ENCODE measurements at regions not wholly inside any gene's neighbourhood (a gene's known extent, or its start where the extent isn't known, plus 50 kb on each side); places are given as distances from the start of the nearest gene placed in this dataset.

- no peak overlapping the region for H3K4me3 Mint-ChIP-seq
These were observed 482.0 kb downstream of the SATB2 start for GRCh38 chr2:198975779-198976178.

GRCh38 chr2:198973785-198974184, 484.0 kb downstream of the SATB2 start:
- H3K36me3 Mint-ChIP-seq (ENCODE audit: low read depth) = no peaks in the 10 kb centered on the region
- peaks cover 15% of the 10 kb centered on the region for H3K9me3 Mint-ChIP-seq
- no peaks in the 10 kb centered on the region for H3K27me3 Mint-ChIP-seq (ENCODE audit: low read depth)
- no peak overlapping the region for H3K27ac Mint-ChIP-seq
- TF ChIP-seq, protein P1, sequence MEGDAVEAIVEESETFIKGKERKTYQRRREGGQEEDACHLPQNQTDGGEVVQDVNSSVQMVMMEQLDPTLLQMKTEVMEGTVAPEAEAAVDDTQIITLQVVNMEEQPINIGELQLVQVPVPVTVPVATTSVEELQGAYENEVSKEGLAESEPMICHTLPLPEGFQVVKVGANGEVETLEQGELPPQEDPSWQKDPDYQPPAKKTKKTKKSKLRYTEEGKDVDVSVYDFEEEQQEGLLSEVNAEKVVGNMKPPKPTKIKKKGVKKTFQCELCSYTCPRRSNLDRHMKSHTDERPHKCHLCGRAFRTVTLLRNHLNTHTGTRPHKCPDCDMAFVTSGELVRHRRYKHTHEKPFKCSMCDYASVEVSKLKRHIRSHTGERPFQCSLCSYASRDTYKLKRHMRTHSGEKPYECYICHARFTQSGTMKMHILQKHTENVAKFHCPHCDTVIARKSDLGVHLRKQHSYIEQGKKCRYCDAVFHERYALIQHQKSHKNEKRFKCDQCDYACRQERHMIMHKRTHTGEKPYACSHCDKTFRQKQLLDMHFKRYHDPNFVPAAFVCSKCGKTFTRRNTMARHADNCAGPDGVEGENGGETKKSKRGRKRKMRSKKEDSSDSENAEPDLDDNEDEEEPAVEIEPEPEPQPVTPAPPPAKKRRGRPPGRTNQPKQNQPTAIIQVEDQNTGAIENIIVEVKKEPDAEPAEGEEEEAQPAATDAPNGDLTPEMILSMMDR (IDR thresholded peaks at IDR 0.05; ENCODE audit: unreplicated experiment in 3 of 3) = no peak
- no peak overlapping the region for H3K4me3 Mint-ChIP-seq
- H3K4me1 Mint-ChIP-seq = no peaks in the 10 kb centered on the region

More at GRCh38 chr2:198975779-198976178, 482.0 kb downstream of the SATB2 start:
- no peaks in the 10 kb centered on the region for H3K36me3 Mint-ChIP-seq (ENCODE audit: low read depth)
- H3K4me1 Mint-ChIP-seq = no peaks in the 10 kb centered on the region
- no peak overlapping the region for H3K27ac Mint-ChIP-seq
- H3K27me3 Mint-ChIP-seq (ENCODE audit: low read depth) = no peaks in the 10 kb centered on the region
- TF ChIP-seq, protein P1 (IDR thresholded peaks at IDR 0.05; ENCODE audit: unreplicated experiment in 3 of 3) = no peak
- H3K9me3 Mint-ChIP-seq = peaks cover 15% of the 10 kb centered on the region

DNA sequence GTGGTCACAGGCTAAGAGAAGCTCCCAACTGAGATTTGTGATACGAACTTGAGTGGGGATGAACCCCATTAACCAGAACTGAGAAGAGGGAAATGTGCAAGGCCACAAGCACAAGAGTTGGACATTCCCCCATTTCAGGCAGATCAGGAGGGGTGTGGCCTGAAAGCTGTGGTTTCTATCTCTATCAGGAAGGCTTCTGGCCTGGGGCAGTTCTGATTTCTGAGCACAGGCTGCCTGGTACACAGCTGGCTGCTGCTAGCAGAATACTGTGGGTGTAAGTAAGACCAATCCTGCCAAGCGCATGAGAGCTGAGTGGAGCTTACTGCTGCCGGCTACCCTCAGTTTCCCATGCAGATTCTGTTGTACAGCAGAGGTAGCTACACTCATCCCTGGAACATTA, 484.6 kb downstream of the SATB2 start:
- Mint-ChIP-seq H3K36me3 (ENCODE audit: low read depth) (no peaks in the 10 kb centered on the region), H3K4me3 (no peak overlapping the region), H3K4me1 (no peaks in the 10 kb centered on the region), H3K27me3 (ENCODE audit: low read depth) (no peaks in the 10 kb centered on the region), H3K9me3 (peaks cover 13% of the 10 kb centered on the region), H3K27ac (no peak overlapping the region)
- TF ChIP-seq, protein P1 (IDR thresholded peaks at IDR 0.05; ENCODE audit: unreplicated experiment in 3 of 3) = no peak

DNA sequence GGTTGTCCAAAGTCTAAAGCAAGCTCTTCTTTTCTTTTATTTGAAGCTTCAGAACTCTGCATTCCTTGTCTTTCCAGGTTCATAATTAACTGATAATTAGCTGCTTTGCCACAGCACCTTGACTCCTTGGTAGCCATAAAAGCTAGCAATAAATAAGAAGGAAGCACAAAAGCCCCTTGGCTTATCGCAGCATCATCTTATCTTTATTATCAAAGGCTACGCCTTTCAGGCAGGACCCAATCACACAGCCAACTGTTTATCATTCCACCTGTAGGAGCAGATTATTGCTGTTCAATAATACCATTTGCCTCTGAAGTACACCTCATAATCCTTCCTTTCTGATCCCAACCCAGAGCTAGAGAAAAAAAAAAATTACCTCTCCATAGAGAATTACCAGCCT, 489.2 kb downstream of the SATB2 start:
- Mint-ChIP-seq H3K27ac (peak overlapping the region; percentile 55 to 87 (median 71)), H3K27me3 (ENCODE audit: low read depth) (no peaks in the 10 kb centered on the region), H3K4me3 (no peak overlapping the region), H3K4me1 (no peaks in the 10 kb centered on the region), H3K9me3 (no peaks in the 10 kb centered on the region), H3K36me3 (ENCODE audit: low read depth) (no peaks in the 10 kb centered on the region)
- TF ChIP-seq, protein P1 (IDR thresholded peaks at IDR 0.05; ENCODE audit: unreplicated experiment in 3 of 3) = no peak

- no peaks in the 10 kb centered on the region for H3K27me3 Mint-ChIP-seq (ENCODE audit: low read depth)
- peak overlapping the region in 2 of 3 experiments; percentile 55 to 87 for H3K27ac Mint-ChIP-seq
- H3K4me3 Mint-ChIP-seq = no peak overlapping the region
- H3K4me1 Mint-ChIP-seq = no peaks in the 10 kb centered on the region
- TF ChIP-seq, protein P1 (IDR thresholded peaks at IDR 0.05; ENCODE audit: unreplicated experiment in 3 of 3) = no peak
- no peaks in the 10 kb centered on the region for H3K36me3 Mint-ChIP-seq (ENCODE audit: low read depth)
- no peaks in the 10 kb centered on the region for H3K9me3 Mint-ChIP-seq
These were observed 491.5 kb downstream of the SATB2 start for GRCh38 chr2:198966269-198966668.

- Mint-ChIP-seq H3K36me3 (ENCODE audit: low read depth) (no peaks in the 10 kb centered on the region), H3K27me3 (ENCODE audit: low read depth) (no peaks in the 10 kb centered on the region), H3K9me3 (no peaks in the 10 kb centered on the region), H3K4me1 (no peaks in the 10 kb centered on the region), H3K27ac (no peak overlapping the region), H3K4me3 (no peak overlapping the region)
- TF ChIP-seq, protein P1 (IDR thresholded peaks at IDR 0.05; ENCODE audit: unreplicated experiment in 3 of 3) = no peak
These were observed 496.2 kb downstream of the SATB2 start for GRCh38 chr2:198961547-198961946.
